GOT3 (cell line): ENCODE measurements at regions not wholly inside any gene's neighbourhood (a gene's known extent, or its start where the extent isn't known, plus 50 kb on each side); places are given as distances from the start of the nearest gene placed in this dataset.
"Not testable (repeated sequence)": the region's sequence is repeated elsewhere in the genome, so short reads cannot be mapped to it uniquely, and the experiment has no call there.

Source experiments
- DNase-seq: peaks from one replicate; lab custom pipeline; 2025; ENCODE audit warnings: mixed read lengths; lab: John Stamatoyannopoulos, UW

- no peak for DNase-seq
Observed at GRCh38 chr5:96203761-96204160, 229.3 kb downstream of the PCSK1 start.

GRCh38 chr5:96201503-96201902 is 231.5 kb downstream of the PCSK1 start:
- no peak for DNase-seq

GRCh38 chr5:96200641-96201040 is 232.4 kb downstream of the PCSK1 start:
- no peak for DNase-seq

- no peak for DNase-seq
Observed at GRCh38 chr5:96199713-96200183, 233.3 kb downstream of the PCSK1 start.

- DNase-seq, result no peak
Observed at GRCh38 chr5:96198356-96199058, 234.5 kb downstream of the PCSK1 start.

GRCh38 chr5:96197767-96198166 is 235.3 kb downstream of the PCSK1 start:
- not testable (repeated sequence) for DNase-seq

GRCh38 chr5:96197347-96197746 is 235.7 kb upstream of the ELL2 start:
- no peak for DNase-seq

- no peak for DNase-seq
Observed at GRCh38 chr5:96196890-96197289, 235.2 kb upstream of the ELL2 start.

GRCh38 chr5:96196407-96196806 is 234.8 kb upstream of the ELL2 start:
- no peak for DNase-seq

- no peak for DNase-seq
Observed at GRCh38 chr5:96195123-96195522, 233.5 kb upstream of the ELL2 start.

- DNase-seq, result no peak
Observed at GRCh38 chr5:96194593-96194992, 232.9 kb upstream of the ELL2 start.

- DNase-seq, result no peak
Observed at GRCh38 chr5:96193946-96194345, 232.3 kb upstream of the ELL2 start.

- DNase-seq, result no peak
Observed at GRCh38 chr5:96189987-96190386, 228.3 kb upstream of the ELL2 start.

GRCh38 chr5:96189028-96189826 is 227.6 kb upstream of the ELL2 start:
- no peak for DNase-seq

GRCh38 chr5:96187309-96188027 is 225.8 kb upstream of the ELL2 start:
- no peak for DNase-seq

- DNase-seq, result not testable (repeated sequence)
Observed at GRCh38 chr5:96184510-96184909, 222.9 kb upstream of the ELL2 start.

- no peak for DNase-seq
Observed at GRCh38 chr5:96180684-96181435, 219.2 kb upstream of the ELL2 start.

GRCh38 chr5:96177303-96177869 is 215.7 kb upstream of the ELL2 start:
- no peak for DNase-seq

- DNase-seq, result no peak
Observed at GRCh38 chr5:96176022-96176421, 214.4 kb upstream of the ELL2 start.

GRCh38 chr5:96175090-96175489 is 213.4 kb upstream of the ELL2 start:
- no peak for DNase-seq

GRCh38 chr5:96173366-96173765 is 211.7 kb upstream of the ELL2 start:
- DNase-seq, result no peak

- no peak for DNase-seq
Observed at GRCh38 chr5:96172436-96172835, 210.8 kb upstream of the ELL2 start.
